ENCODE measurements at regions not wholly inside any gene's neighbourhood (a gene's known extent, or its start where the extent isn't known, plus 50 kb on each side); places are given as distances from the start of the nearest gene placed in this dataset.

GRCh38 chr11:42786981-42787380 is 524.8 kb upstream of the API5 start:
- TF ChIP-seq CTCF (conservative IDR thresholded peaks at IDR 0.05; ENCODE audit: low read length) (no peak), EZH2phosphoT487 (IDR thresholded peaks at IDR 0.05; ENCODE audit: borderline replicate concordance, low read depth, low read length) (no peak)

Data from OCI-LY7 (cell line).